ENCODE measurements at regions not wholly inside any gene's neighbourhood (a gene's known extent, or its start where the extent isn't known, plus 50 kb on each side); places are given as distances from the start of the nearest gene placed in this dataset.

GRCh38 chrX:17984415-17984814, 123.3 kb upstream of the RAI2 start:
- TF ChIP-seq ZZZ3 (CRISPR knock-in tag; IDR thresholded peaks at IDR 0.05; ENCODE audit: borderline replicate concordance), result no peak
- no peak for TF ChIP-seq ZFAT (CRISPR knock-in tag; conservative IDR thresholded peaks at IDR 0.05)
- TF ChIP-seq SIN3A (IDR thresholded peaks at IDR 0.05; ENCODE audit: borderline replicate concordance, low read depth, low read length), result no peak
- no peak for TF ChIP-seq ZBTB40 (IDR thresholded peaks at IDR 0.05)
- TF ChIP-seq ZBTB40 (CRISPR knock-in tag; IDR thresholded peaks at IDR 0.05), result no peak
- no peak for TF ChIP-seq ZSCAN29 (CRISPR knock-in tag; conservative IDR thresholded peaks at IDR 0.05)
- no peak for TF ChIP-seq MAFF (IDR thresholded peaks at IDR 0.05; ENCODE audit: low read depth, low read length)
